Lower lobe of right lung (tissue), 2 donors: ENCODE measurements at regions not wholly inside any gene's neighbourhood (a gene's known extent, or its start where the extent isn't known, plus 50 kb on each side); places are given as distances from the start of the nearest gene placed in this dataset.

Experiments
- ATAC-seq, 2 donors: fragments of 200-7000 bp; cut with Tn5 transposase; one replicate each; pipeline ENCODE4 v1.9.1; 2020 to 2022; ENCODE audit warnings: mild to moderate bottlenecking in 2 of 2, moderate library complexity in 2 of 2
- DNase-seq: peaks from one replicate; pipeline ENCODE4 v3.0.0-alpha.2; 2020
- H3K27ac ChIP-seq: fragments of 200-600 bp; one replicate; pipeline ENCODE4 v1.8.0; 2022
- H3K27me3 ChIP-seq: fragments of 200-600 bp; one replicate; pipeline ENCODE4 v1.8.0; 2022; ENCODE audit warnings: low read depth
- H3K36me3 ChIP-seq: fragments of 200-600 bp; one replicate; pipeline ENCODE4 v1.8.0; 2022; ENCODE audit warnings: mild to moderate bottlenecking
- H3K4me1 ChIP-seq: fragments of 200-600 bp; one replicate; pipeline ENCODE4 v1.8.0; 2022
- H3K4me3 ChIP-seq: fragments of 200-600 bp; one replicate; pipeline ENCODE4 v1.8.0; 2022; ENCODE audit warnings: mild to moderate bottlenecking
- H3K9me3 ChIP-seq: fragments of 200-600 bp; one replicate; pipeline ENCODE4 v1.8.0; 2022
- intact Hi-C: fragments of 100-400 bp; cut with DNase I; formaldehyde crosslinking; loops from one replicate; pipeline ENCODE4 v1.11.0; 2022
- TF ChIP-seq, protein P1 (sequence below): fragments of 200-600 bp; IDR thresholded peaks from one replicate; pipeline ENCODE4 v1.8.0; 2022; ENCODE audit warnings: antibody characterized with exemption, mild to moderate bottlenecking
- donor health status: DM: no; HTN: yes; CAD: no; lungs with severe emphysema.

DNA sequence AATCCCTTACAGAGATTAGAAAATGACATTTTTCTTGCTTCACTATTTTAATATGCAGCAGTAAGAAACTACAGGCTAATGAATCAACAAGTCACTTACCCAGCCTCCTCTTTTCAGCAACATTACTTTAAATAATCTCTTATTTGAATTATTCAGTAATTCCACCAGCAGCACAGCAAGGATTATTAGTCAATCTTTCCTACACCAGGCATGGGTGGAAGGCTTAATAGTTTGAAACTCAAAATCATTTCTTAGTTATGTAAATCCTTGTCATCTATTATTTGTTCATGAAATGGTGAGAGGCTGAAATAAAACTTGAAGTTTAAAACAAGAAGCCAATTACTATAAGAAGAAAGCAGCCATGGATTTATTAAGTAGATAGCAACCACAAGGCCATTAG is 530.5 kb downstream of the KCNA4 start:
- H3K27me3 ChIP-seq = no peaks in the 10 kb centered on the region
- TF ChIP-seq, protein P1, sequence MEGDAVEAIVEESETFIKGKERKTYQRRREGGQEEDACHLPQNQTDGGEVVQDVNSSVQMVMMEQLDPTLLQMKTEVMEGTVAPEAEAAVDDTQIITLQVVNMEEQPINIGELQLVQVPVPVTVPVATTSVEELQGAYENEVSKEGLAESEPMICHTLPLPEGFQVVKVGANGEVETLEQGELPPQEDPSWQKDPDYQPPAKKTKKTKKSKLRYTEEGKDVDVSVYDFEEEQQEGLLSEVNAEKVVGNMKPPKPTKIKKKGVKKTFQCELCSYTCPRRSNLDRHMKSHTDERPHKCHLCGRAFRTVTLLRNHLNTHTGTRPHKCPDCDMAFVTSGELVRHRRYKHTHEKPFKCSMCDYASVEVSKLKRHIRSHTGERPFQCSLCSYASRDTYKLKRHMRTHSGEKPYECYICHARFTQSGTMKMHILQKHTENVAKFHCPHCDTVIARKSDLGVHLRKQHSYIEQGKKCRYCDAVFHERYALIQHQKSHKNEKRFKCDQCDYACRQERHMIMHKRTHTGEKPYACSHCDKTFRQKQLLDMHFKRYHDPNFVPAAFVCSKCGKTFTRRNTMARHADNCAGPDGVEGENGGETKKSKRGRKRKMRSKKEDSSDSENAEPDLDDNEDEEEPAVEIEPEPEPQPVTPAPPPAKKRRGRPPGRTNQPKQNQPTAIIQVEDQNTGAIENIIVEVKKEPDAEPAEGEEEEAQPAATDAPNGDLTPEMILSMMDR = no peak
- intact Hi-C loops = no loop called here
- no peaks in the 10 kb centered on the region for H3K4me1 ChIP-seq
- no peaks in the 10 kb centered on the region for H3K36me3 ChIP-seq
- ATAC-seq = no peak
- H3K9me3 ChIP-seq = no peaks in the 10 kb centered on the region
- H3K4me3 ChIP-seq = no peak overlapping the region
- DNase-seq = no peak
- no peak overlapping the region for H3K27ac ChIP-seq

DNA sequence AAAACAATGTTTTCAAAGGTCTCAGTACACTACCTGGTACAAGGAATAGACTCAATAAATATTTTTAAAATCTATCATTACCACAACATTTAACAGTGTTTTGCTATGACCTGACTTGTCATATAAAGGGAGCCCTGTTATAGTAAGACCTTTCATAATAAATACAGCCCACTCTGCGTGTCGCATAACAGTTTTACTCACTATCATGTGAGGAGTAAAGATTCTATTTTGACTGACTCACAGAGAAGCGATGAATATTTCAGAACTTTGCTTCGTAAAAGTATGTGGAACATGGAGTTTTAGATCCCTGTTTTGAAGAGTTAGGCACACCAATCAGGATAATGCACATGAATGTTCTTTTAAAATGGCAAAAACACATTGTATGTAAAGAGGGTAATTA is 531.2 kb downstream of the KCNA4 start:
- no peak overlapping the region for H3K27ac ChIP-seq
- intact Hi-C loops = no loop called here
- H3K4me1 ChIP-seq = no peaks in the 10 kb centered on the region
- no peak overlapping the region for H3K4me3 ChIP-seq
- TF ChIP-seq, protein P1 = no peak
- no peak for ATAC-seq
- DNase-seq = no peak
- H3K9me3 ChIP-seq = no peaks in the 10 kb centered on the region
- no peaks in the 10 kb centered on the region for H3K36me3 ChIP-seq
- H3K27me3 ChIP-seq = no peaks in the 10 kb centered on the region

DNA sequence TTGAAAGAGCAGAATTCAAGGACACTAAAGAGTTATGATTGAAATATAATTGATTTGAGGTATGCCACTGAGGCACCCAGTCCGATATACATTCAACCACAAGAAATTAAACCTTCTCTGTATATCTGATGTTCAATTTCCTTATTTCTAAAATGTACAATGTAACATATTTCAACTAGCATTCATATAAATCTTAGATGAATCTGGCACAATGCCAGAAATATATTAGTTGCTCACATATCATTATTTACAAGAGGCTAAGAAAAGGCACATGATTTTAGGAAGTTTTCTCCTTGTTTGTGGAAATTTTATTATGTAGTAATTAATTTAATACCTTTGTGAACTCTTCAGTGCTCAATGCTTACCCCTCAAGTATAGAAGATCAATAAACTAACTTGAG is 532.3 kb downstream of the KCNA4 start:
- TF ChIP-seq, protein P1 = no peak
- Histone ChIP-seq H3K9me3 (no peaks in the 10 kb centered on the region), H3K4me1 (no peaks in the 10 kb centered on the region), H3K27ac (no peak overlapping the region), H3K27me3 (no peaks in the 10 kb centered on the region), H3K4me3 (no peak overlapping the region), H3K36me3 (no peaks in the 10 kb centered on the region)
- ATAC-seq (no peak), DNase-seq (no peak)
- intact Hi-C loops = no loop called here

DNA sequence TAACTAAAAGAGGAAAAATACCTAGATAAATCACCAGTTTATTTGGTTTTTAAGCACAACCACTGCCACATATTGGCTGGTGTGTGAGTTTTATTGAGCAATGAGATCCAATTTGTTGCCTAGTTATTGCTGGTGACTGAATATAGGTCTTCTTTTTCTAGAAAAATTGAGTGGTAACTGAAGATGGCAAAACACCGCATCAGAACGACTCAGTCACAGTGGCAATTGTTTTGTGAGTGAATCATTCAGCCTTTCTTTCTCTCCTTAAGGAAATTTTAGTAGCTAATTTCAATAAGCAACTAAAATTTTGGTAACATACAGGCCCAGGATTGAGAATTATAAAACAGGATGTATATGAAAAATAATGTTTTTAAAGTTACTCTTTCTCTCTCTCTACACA is 533.0 kb downstream of the KCNA4 start:
- Histone ChIP-seq H3K36me3 (no peaks in the 10 kb centered on the region), H3K4me3 (no peak overlapping the region), H3K9me3 (no peaks in the 10 kb centered on the region), H3K27ac (no peak overlapping the region), H3K4me1 (no peaks in the 10 kb centered on the region), H3K27me3 (no peaks in the 10 kb centered on the region)
- no peak for ATAC-seq
- TF ChIP-seq, protein P1 = no peak
- no peak for DNase-seq
- intact Hi-C loops = no loop called here

DNA sequence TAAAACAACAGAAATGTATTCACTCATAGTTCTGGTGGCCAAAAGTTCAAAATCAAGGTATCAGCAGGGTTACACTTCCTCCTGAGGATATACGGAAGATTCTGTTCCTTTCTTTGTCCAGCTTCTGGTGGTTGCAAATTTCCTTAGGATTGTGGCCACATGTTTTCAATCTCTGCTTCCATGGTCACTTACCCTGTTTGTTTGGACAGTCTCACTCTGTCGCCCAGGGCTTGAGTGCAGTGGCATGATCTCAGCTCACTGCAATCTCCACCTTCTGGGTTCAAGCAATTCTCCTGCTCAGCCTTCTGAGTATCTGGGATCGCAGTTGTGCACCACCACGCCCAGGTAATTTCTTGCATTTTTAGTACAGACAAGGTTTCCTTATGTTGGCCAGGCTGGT is 534.3 kb downstream of the KCNA4 start:
- Histone ChIP-seq H3K27me3 (no peaks in the 10 kb centered on the region), H3K36me3 (no peaks in the 10 kb centered on the region), H3K4me1 (no peaks in the 10 kb centered on the region), H3K4me3 (no peak overlapping the region), H3K27ac (no peak overlapping the region), H3K9me3 (no peaks in the 10 kb centered on the region)
- intact Hi-C loops = no loop called here
- DNase-seq (no peak), ATAC-seq (no peak)
- TF ChIP-seq, protein P1 = no peak

DNA sequence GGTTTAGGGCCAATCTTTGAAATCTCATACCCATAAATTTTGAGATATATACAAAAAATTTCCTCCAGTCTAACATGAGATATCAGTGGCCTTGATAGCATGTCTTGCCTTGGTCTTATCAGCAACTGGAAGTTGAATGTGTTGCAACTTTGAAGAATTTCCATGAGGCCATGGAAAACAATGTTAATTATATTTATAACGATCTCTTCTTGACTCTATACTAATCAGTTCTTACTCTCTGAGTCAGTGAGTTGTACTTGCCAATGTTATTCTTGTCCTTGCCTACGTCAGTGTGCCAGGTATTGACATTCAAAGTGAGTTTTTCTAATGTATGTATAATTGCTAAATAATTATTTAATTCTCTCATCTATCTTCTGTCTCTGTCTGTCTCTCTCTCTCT is 535.1 kb downstream of the KCNA4 start:
- H3K4me3 ChIP-seq = no peak overlapping the region
- no peaks in the 10 kb centered on the region for H3K9me3 ChIP-seq
- TF ChIP-seq, protein P1 = no peak
- no peak overlapping the region for H3K27ac ChIP-seq
- no peaks in the 10 kb centered on the region for H3K27me3 ChIP-seq
- DNase-seq = no peak
- intact Hi-C loops = no loop called here
- no peaks in the 10 kb centered on the region for H3K36me3 ChIP-seq
- H3K4me1 ChIP-seq = no peaks in the 10 kb centered on the region
- ATAC-seq = no peak
